ENCODE measurements at regions not wholly inside any gene's neighbourhood (a gene's known extent, or its start where the extent isn't known, plus 50 kb on each side); places are given as distances from the start of the nearest gene placed in this dataset.

DNA sequence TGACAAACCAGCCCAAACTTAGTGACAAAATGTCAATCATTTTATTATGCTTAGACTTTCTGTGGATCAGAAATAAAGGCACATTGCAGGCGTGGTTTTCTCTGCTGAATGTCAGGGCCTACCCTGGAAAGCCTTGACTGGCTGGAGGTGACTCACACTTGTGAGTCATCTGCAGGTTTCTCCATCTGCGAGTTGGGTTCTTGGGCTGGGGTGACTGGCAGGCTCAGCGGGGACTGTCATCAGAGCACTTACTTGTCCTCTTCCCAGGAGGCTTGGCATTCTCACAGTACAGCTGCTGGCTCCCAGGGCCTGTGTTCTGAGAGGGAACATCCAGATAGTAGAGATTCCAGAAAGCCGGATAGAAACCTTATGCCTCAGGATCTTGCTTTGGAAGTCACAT is 153.8 kb upstream of the AGA start:
- Histone ChIP-seq H3K9ac (ENCODE audit: insufficient read depth, low read length, poor library complexity, severe bottlenecking) (no peak overlapping the region), H3K4me1 (ENCODE audit: control insufficient read depth in 1 of 2, insufficient read depth in 2 of 2, low read length in 2 of 2) (no peaks in the 10 kb centered on the region), H4K20me1 (ENCODE audit: insufficient read depth, low read length) (no peaks in the 10 kb centered on the region), H3K9me3 (replicated peaks in 1 of 2; ENCODE audit: control insufficient read depth in 1 of 2, insufficient read depth in 1 of 2, low read length in 2 of 2) (no peaks in the 10 kb centered on the region), H2AFZ (ENCODE audit: insufficient read depth, low read depth, low read length, poor library complexity, severe bottlenecking) (no peak overlapping the region), H3K27me3 (ENCODE audit: control insufficient read depth in 2 of 2, insufficient read depth in 2 of 2, low read length in 2 of 2) (no peaks in the 10 kb centered on the region), H3K79me2 (ENCODE audit: insufficient read depth, low read length) (no peaks in the 10 kb centered on the region), H3K4me3 (replicated peaks in 1 of 3; ENCODE audit: low read depth in 2 of 3, low read length in 3 of 3) (no peak overlapping the region), H3K4me2 (replicated peaks; ENCODE audit: extremely low read depth, low read length, poor library complexity, severe bottlenecking) (no peak overlapping the region), H3K36me3 (replicated peaks in 1 of 2; ENCODE audit: control insufficient read depth in 1 of 2, insufficient read depth in 2 of 2, low read length in 2 of 2) (no peaks in the 10 kb centered on the region), H3K27ac (ENCODE audit: low read depth in 1 of 2, low read length in 2 of 2) (no peak overlapping the region)
- H3K9me3 Mint-ChIP-seq = peaks cover 0 to 8% (median 2%) of the 10 kb centered on the region in 7 donors
- no peak overlapping the region for H3K4me3 Mint-ChIP-seq
- DNase-seq = peak in 1 of 3 donors; percentile 3
- intact Hi-C loops (cut with micrococcal nuclease) = no loop called here
- no peaks in the 10 kb centered on the region for H3K27me3 Mint-ChIP-seq (ENCODE audit: low read depth in 3 of 3)
- 84% methylated on average over 2 of the region's 4 CpGs for WGBS (ENCODE audit: insufficient coverage)
- no peak overlapping the region for H3K27ac Mint-ChIP-seq
- H3K36me3 Mint-ChIP-seq = no peaks in the 10 kb centered on the region
- TF ChIP-seq, protein P1, sequence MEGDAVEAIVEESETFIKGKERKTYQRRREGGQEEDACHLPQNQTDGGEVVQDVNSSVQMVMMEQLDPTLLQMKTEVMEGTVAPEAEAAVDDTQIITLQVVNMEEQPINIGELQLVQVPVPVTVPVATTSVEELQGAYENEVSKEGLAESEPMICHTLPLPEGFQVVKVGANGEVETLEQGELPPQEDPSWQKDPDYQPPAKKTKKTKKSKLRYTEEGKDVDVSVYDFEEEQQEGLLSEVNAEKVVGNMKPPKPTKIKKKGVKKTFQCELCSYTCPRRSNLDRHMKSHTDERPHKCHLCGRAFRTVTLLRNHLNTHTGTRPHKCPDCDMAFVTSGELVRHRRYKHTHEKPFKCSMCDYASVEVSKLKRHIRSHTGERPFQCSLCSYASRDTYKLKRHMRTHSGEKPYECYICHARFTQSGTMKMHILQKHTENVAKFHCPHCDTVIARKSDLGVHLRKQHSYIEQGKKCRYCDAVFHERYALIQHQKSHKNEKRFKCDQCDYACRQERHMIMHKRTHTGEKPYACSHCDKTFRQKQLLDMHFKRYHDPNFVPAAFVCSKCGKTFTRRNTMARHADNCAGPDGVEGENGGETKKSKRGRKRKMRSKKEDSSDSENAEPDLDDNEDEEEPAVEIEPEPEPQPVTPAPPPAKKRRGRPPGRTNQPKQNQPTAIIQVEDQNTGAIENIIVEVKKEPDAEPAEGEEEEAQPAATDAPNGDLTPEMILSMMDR (IDR thresholded peaks at IDR 0.05) = no peak
- H3K4me1 Mint-ChIP-seq = no peaks in the 10 kb centered on the region

DNA sequence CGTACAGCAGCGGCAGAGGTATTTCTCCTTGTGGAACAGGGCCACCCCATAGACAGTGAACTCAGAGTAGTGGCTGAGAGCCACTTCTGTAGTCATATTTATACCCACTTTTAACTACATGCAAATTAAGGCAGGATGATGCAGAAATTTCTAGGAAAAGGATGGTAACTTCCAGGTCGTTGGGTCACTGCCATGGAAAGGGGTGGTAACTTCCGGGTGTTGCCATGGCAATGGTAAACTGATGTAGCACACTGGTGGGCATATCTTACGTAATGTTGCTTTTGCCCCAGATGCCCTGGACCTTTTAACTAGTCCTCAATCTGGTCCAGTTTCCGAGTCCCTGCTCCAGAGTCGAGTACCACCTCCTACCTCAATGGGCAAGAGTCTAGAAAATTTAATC is 154.8 kb upstream of the AGA start:
- Mint-ChIP-seq H3K9me3 (peaks cover 0 to 8% (median 2%) of the 10 kb centered on the region in 7 donors), H3K4me1 (no peaks in the 10 kb centered on the region), H3K27ac (no peak overlapping the region), H3K4me3 (no peak overlapping the region), H3K27me3 (ENCODE audit: low read depth in 3 of 3) (no peaks in the 10 kb centered on the region), H3K36me3 (no peaks in the 10 kb centered on the region)
- H3K4me1 ChIP-seq (ENCODE audit: control insufficient read depth in 1 of 2, insufficient read depth in 2 of 2, low read length in 2 of 2) = no peaks in the 10 kb centered on the region
- H2AFZ ChIP-seq (ENCODE audit: insufficient read depth, low read depth, low read length, poor library complexity, severe bottlenecking) = no peak overlapping the region
- H4K20me1 ChIP-seq (ENCODE audit: insufficient read depth, low read length) = no peaks in the 10 kb centered on the region
- H3K4me3 ChIP-seq (replicated peaks in 1 of 3; ENCODE audit: low read depth in 2 of 3, low read length in 3 of 3) = no peak overlapping the region
- H3K36me3 ChIP-seq (replicated peaks in 1 of 2; ENCODE audit: control insufficient read depth in 1 of 2, insufficient read depth in 2 of 2, low read length in 2 of 2) = no peaks in the 10 kb centered on the region
- no peaks in the 10 kb centered on the region for H3K9me3 ChIP-seq (replicated peaks in 1 of 2; ENCODE audit: control insufficient read depth in 1 of 2, insufficient read depth in 1 of 2, low read length in 2 of 2)
- no peak overlapping the region for H3K27ac ChIP-seq (ENCODE audit: low read depth in 1 of 2, low read length in 2 of 2)
- no peaks in the 10 kb centered on the region for H3K79me2 ChIP-seq (ENCODE audit: insufficient read depth, low read length)
- 90% methylated on average over 2 of the region's 7 CpGs for WGBS (ENCODE audit: insufficient coverage)
- intact Hi-C loops (cut with micrococcal nuclease) = no loop called here
- H3K9ac ChIP-seq (ENCODE audit: insufficient read depth, low read length, poor library complexity, severe bottlenecking) = no peak overlapping the region
- TF ChIP-seq, protein P1 (IDR thresholded peaks at IDR 0.05) = no peak
- DNase-seq = no peak
- no peak overlapping the region for H3K4me2 ChIP-seq (replicated peaks; ENCODE audit: extremely low read depth, low read length, poor library complexity, severe bottlenecking)
- no peaks in the 10 kb centered on the region for H3K27me3 ChIP-seq (ENCODE audit: control insufficient read depth in 2 of 2, insufficient read depth in 2 of 2, low read length in 2 of 2)

All from CD14-positive monocyte (primary cell).